Osteoblast (primary cell): ENCODE measurements at regions not wholly inside any gene's neighbourhood (a gene's known extent, or its start where the extent isn't known, plus 50 kb on each side); places are given as distances from the start of the nearest gene placed in this dataset.
A peak's percentile ranks its signal among the peaks of the same experiment; 100 is the strongest.

Experiments used
- DNase-seq: peaks from one replicate; pipeline ENCODE4 v3.0.0; 2011; ENCODE audit warnings: low spot score, mixed read lengths; ENCODE audit not compliant: insufficient read length; ENCODE audit errors: missing footprints
- H2AFZ ChIP-seq: 2 replicates; pipeline ENCODE4 v1.6.0; 2011; ENCODE audit warnings: mild to moderate bottlenecking, low read length
- H3K27ac ChIP-seq: 2 replicates; pipeline ENCODE4 v1.5.1; 2011; ENCODE audit warnings: mild to moderate bottlenecking, low read depth, low read length, moderate library complexity
- H3K27me3 ChIP-seq: 2 replicates; pipeline ENCODE4 v1.6.0; 2012; ENCODE audit warnings: mild to moderate bottlenecking, control low read depth, inconsistent platforms, low read length, moderate library complexity; ENCODE audit not compliant: insufficient read depth
- H3K36me3 ChIP-seq: 2 replicates; pipeline ENCODE4 v1.5.1; 2011; ENCODE audit warnings: mild to moderate bottlenecking, low read length, control low read depth, moderate library complexity; ENCODE audit not compliant: insufficient read depth
- H3K4me1 ChIP-seq: 2 replicates; pipeline ENCODE4 v1.5.1; 2011; ENCODE audit warnings: mild to moderate bottlenecking, low read length, control low read depth, moderate library complexity; ENCODE audit not compliant: insufficient read depth
- H3K4me2 ChIP-seq: 2 replicates; pipeline ENCODE4 v1.6.0; 2011; ENCODE audit warnings: mild to moderate bottlenecking, low read length; ENCODE audit not compliant: insufficient read depth
- H3K4me3 ChIP-seq: fragments of 200-600 bp; sonication (generic); 3 replicates; pipeline ENCODE4 v1.5.1; 2012; ENCODE audit warnings: mild to moderate bottlenecking, low read length, inconsistent platforms; ENCODE audit not compliant: insufficient read depth
- H3K79me2 ChIP-seq: 2 replicates; pipeline ENCODE4 v1.6.0; 2012; ENCODE audit warnings: mild to moderate bottlenecking, low read length, control low read depth, inconsistent platforms; ENCODE audit not compliant: insufficient read depth
- H3K9me3 ChIP-seq: 2 replicates; pipeline ENCODE4 v1.5.1; 2011; ENCODE audit warnings: low read depth, low read length, control low read depth
- H4K20me1 ChIP-seq: 2 replicates; pipeline ENCODE4 v1.6.0; 2012; ENCODE audit warnings: mild to moderate bottlenecking, low read length, control low read depth; ENCODE audit not compliant: insufficient read depth
- CTCF ChIP-seq: IDR thresholded peaks from 2 replicates; pipeline ENCODE4 v1.5.1; 2011; ENCODE audit warnings: mild to moderate bottlenecking, low read depth, low read length, moderate library complexity; ENCODE audit errors: extremely low read depth

GRCh38 chr7:85851571-85852193 is 664.8 kb upstream of the SEMA3D start:
- Histone ChIP-seq H3K4me2 (no peak overlapping the region), H4K20me1 (no peaks in the 10 kb centered on the region), H3K27me3 (no peaks in the 10 kb centered on the region), H3K36me3 (no peaks in the 10 kb centered on the region), H3K27ac (no peak overlapping the region), H3K9me3 (no peaks in the 10 kb centered on the region), H2AFZ (no peak overlapping the region), H3K79me2 (no peaks in the 10 kb centered on the region), H3K4me3 (no peak overlapping the region), H3K4me1 (no peaks in the 10 kb centered on the region)
- TF ChIP-seq CTCF = peak; percentile 46
- DNase-seq = peak; percentile 64

- Histone ChIP-seq H3K4me2 (no peak overlapping the region), H3K36me3 (no peaks in the 10 kb centered on the region), H3K4me1 (no peaks in the 10 kb centered on the region), H3K27ac (no peak overlapping the region), H3K27me3 (no peaks in the 10 kb centered on the region), H4K20me1 (no peaks in the 10 kb centered on the region), H2AFZ (no peak overlapping the region), H3K9me3 (no peaks in the 10 kb centered on the region), H3K4me3 (no peak overlapping the region), H3K79me2 (no peaks in the 10 kb centered on the region)
- DNase-seq = no peak
- TF ChIP-seq CTCF = no peak
Measured at GRCh38 chr7:85850381-85850780, 663.5 kb upstream of the SEMA3D start.

GRCh38 chr7:85840554-85840953 is 653.7 kb upstream of the SEMA3D start:
- no peak overlapping the region for H3K4me2 ChIP-seq
- H2AFZ ChIP-seq = no peak overlapping the region

DNA sequence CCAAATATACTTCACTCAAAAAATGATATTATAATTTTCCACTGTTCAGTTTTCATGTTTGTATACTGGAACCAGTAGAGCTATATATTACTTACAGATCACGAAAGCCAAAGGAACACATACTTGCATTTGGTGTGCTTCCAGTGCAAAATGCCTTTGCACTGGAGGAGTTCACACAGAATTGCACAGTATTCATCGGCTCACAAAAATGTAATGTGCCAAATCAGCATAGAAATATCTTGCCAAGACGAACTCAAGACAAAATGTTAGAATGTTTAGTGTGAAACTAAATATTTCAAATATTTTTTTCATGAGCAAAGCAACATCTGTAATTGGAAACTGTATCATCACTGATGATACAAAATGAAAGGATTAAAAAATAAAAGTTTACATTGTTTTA is 646.2 kb upstream of the SEMA3D start:
- Histone ChIP-seq H2AFZ (no peak overlapping the region), H3K27me3 (no peaks in the 10 kb centered on the region), H3K4me1 (no peaks in the 10 kb centered on the region), H3K9me3 (no peaks in the 10 kb centered on the region), H3K79me2 (no peaks in the 10 kb centered on the region), H3K4me2 (no peak overlapping the region), H4K20me1 (no peaks in the 10 kb centered on the region), H3K4me3 (no peak overlapping the region), H3K27ac (no peak overlapping the region), H3K36me3 (no peaks in the 10 kb centered on the region)
- no peak for TF ChIP-seq CTCF
- DNase-seq = no peak

More at GRCh38 chr7:85840554-85840953, 653.7 kb upstream of the SEMA3D start:
- no peaks in the 10 kb centered on the region for H4K20me1 ChIP-seq
- H3K9me3 ChIP-seq = no peaks in the 10 kb centered on the region
- no peak overlapping the region for H3K4me3 ChIP-seq
- H3K27ac ChIP-seq = no peak overlapping the region
- H3K27me3 ChIP-seq = no peaks in the 10 kb centered on the region
- H3K4me1 ChIP-seq = no peaks in the 10 kb centered on the region
- DNase-seq = no peak
- no peak for TF ChIP-seq CTCF
- no peaks in the 10 kb centered on the region for H3K79me2 ChIP-seq
- H3K36me3 ChIP-seq = no peaks in the 10 kb centered on the region
